Dermis microvascular lymphatic vessel endothelial cell (primary cell): ENCODE measurements at regions not wholly inside any gene's neighbourhood (a gene's known extent, or its start where the extent isn't known, plus 50 kb on each side); places are given as distances from the start of the nearest gene placed in this dataset.

Source experiments
- DNase-seq, 2 donors: peaks; one replicate each; pipeline versions ENCODE4 v3.0.0 to v3.0.0-alpha.2; 2010; ENCODE audit warnings: low read depth in 2 of 2

DNA sequence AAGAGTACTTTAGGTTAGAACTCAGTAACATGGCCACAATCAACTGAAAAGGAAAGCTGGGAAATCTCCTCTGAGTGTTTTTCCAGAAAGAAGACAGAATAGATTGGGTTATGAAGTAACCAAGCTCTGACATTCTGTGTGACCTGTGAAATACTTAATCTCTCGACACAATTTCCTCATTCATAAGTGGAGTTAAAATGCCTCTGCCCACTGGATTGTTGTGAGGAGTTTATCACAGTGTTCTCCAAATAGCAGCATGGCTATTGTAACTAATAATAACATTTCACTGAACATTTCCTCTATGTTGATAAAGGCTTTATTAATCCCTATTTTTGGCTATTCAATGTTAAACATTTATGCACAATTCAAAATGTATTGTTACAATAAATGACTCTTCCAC lies 311.0 kb downstream of the GABRB2 start:
- no peak for DNase-seq

DNA sequence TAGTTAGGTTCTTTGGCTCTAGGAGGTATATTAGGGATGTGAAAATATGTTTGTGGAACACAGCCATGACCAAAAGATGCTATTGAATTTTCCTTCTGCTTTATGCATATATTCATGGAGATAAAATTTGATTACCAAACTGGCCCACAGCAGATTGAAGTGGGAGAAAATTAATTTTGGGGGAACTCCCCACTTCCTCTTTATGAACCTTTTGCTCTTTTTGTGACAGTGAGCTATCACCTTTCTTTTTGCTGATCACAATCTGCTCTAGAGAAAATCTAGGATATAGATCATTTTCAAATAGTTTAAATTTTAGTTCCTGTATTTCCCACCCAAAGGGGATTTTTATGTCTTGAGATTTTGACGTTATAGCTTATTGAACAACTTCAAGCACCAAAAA lies 313.0 kb downstream of the GABRB2 start:
- no peak for DNase-seq

DNA sequence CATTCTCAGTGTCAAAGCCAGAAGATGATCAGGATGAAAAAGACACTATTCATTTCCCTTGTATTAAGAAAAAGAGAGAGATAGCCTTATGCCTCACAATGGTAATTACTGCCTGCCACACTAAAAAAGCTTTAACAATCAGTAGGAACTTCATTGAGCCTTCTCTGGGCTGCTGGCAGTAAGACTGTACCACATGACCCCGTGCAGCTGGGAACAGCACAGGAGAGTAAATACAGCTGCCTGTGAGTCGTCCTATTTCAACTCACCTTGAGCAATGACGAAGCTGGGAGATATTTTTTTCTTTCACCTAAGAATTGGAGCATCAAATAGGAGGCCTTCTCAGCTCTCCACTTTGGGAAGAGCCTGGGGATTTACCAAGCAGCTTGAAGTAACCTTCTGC lies 316.3 kb downstream of the GABRB2 start:
- DNase-seq = no peak

DNA sequence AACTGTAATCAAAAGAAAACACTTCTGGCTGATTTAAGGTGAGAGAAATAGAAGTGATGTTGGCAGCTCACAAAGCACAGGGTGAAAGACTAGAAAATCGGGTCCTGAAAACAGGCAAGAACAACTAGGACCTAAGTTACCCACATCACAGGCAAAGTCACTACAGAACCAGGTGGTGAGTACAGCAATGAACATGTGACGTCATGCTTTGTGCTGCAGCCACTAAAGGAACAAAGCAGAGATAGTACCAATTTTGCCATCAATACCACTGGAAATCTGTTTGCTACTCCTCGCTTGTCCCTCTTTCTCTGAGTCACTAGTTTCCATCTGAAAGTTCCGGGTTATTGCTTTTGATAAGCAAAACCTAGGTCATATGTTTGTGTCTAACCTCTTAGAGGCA lies 326.7 kb downstream of the GABRB2 start:
- DNase-seq = no peak

DNA sequence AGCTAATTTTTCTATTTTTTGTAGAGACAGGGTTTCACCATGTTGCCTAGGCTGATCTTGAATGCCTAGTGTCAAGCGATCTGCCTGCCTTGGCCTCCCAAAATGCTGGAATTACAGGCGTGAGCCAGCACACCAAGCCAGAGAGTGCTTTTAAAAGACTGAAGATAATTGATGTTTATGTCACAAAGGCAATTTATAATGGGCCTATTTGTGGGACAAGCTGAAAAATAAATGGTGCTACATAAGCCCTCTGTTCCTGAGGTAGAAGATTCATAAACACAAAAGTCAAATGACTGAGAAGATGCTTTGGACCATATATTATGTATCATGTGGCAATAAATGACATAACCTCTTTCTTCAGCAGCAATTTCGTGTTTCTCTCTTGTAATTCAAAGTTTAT lies 329.6 kb downstream of the GABRB2 start:
- DNase-seq = no peak

DNA sequence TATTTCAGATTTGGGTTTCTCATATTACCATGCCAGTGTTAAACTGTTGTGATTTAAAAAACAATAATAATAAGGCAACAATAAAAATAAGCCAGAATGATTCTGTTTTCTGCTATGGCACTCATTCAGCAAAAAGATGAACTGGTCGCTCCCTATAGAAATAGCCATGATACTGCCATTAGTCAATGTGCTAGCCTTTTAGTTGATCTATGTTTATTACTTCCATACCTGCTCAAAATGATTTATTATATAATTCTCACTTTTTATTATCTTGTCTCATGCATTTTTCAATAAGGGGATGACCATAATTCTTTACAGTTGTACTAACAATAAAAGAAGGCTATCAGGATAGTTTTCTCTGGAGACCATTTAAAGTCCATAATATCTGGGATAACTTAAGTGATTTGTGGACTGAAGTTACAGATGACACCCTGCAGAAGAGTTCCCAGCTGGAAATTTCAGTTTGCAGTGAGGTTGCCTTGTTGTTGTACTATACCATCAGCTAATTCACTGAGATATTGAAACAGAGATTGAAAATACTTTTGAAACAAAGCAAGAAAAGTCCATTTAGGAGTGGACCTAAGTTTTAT lies 334.3 kb downstream of the GABRB2 start:
- DNase-seq = no peak

DNA sequence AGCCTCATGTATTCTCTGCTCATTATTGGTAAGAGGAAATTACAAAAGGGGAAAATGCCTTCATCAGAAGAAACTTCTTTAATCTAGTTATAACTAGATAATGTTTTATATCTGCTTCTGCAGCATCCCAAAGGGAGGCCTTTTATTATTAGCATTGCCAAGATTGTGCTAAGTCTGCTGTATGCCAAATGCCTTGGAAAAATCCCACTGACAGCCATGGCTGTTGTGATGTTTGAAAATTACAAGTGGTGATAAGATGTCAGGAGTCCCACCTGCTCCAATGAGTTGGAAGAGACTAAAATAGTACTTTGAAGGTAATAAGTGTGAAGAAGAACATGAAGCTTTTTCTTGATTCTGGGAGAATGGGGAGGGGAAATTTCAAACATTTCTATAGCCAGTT lies 345.0 kb downstream of the GABRB2 start:
- no peak for DNase-seq

DNA sequence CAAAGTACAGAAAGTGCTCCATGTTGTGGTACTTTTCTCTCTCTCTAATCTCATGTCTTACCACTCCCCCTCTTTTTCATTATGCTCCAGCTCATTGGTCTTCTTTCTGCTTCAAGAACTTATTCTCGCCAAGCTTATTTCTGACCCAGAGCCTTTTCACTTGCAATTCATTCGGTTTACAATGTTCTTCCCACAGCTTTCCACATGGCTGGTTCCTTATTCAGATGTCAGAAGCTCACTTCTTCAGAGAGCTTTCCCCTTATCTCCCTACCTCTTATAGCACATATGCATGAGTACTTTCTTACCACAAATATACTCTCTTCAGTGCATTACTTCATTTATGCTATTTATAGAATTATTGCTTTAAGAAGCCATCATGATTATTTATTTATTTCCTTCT lies 338.8 kb upstream of the ATP10B start:
- DNase-seq = no peak

DNA sequence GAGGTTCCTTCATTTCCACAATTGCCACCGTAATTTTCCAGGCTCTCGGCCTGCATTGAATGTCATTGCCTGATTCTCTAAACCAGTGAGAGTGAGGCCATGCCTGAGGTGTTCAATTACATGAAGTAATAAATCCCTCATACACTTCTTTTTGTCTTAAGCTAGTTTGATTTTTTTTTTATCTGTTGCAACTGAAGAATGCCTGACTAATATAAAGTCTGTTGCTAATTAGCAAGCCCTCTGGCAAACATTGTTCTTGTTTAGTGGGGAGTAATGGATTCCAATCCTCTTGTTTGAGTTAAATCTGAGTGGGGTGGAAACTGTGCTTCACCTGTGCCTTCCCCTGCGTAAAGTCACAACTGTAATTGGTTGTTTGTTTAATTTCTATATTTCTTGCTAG lies 338.1 kb upstream of the ATP10B start:
- no peak for DNase-seq

DNA sequence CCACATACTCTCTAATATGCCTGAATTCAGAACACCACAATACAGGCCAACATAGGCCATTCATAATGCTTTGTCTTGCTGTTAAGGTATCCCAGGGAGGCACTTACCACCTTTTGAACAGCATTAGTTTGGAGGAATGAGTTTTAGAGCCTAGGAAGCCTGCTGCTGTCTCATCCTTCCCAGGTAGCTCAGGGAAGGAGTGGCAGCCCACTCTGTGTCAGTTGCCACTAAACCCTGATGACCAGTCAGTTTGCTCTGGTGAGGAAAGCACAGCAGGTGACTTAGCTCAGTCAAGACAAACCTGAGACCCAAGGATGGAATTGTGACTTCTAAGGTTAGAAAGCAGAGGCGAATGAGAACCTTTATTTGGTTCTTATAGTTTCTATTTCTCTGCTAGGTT lies 337.4 kb upstream of the ATP10B start:
- DNase-seq = no peak

DNA sequence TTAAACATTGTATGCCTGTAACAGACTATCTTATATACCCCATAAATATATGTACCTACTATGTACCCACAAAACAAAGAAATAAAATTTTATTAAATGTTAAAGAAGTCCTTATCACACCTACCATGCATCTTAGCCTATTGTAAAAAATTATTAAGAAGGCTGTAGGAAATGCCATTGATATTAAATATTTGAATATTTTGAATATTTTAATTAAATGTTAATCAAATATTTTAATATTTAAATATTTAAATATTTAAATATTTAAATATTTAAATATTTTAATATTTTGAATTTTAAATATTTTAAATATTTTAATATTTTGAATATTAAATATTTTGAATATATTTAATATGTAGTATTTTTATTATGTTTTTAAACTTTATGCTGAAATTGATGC lies 331.5 kb upstream of the ATP10B start:
- DNase-seq = no peak

DNA sequence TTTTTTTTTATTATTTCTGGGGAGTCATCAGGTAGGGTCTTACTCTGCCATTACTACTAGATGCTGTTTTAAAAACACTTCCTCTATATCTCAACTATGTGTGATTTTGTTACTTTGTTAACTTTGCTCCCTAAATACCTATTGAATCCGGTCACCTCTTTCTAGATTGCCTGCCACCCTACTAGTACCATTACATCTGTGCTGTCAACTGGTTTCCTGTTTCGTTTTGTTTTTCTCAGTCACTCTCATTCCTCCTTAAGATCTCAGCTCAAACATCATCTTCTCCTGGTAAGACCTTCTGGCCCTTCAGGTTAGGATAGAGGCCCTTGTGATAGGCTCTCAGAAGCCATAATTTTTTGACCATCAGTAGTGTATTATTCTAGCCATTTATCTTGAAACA lies 324.2 kb upstream of the ATP10B start:
- DNase-seq = no peak

DNA sequence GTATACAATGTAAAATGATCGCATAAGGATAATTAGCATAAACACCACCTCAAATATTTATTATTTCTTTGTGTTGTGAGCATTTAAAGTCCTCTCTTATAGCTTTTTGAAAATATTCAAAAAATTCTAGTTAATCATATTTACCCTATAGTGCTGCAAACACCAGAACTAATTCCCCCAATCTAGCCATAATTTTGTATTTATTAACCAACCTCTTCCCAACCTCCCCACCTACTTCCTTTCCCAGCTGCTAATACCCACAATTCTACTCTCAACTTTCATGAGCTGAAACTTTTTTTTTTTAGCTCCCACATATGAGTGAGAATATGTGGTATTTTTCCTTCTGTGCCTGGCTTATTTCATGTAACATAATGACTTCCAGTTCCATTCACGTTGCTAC lies 317.8 kb upstream of the ATP10B start:
- no peak for DNase-seq

DNA sequence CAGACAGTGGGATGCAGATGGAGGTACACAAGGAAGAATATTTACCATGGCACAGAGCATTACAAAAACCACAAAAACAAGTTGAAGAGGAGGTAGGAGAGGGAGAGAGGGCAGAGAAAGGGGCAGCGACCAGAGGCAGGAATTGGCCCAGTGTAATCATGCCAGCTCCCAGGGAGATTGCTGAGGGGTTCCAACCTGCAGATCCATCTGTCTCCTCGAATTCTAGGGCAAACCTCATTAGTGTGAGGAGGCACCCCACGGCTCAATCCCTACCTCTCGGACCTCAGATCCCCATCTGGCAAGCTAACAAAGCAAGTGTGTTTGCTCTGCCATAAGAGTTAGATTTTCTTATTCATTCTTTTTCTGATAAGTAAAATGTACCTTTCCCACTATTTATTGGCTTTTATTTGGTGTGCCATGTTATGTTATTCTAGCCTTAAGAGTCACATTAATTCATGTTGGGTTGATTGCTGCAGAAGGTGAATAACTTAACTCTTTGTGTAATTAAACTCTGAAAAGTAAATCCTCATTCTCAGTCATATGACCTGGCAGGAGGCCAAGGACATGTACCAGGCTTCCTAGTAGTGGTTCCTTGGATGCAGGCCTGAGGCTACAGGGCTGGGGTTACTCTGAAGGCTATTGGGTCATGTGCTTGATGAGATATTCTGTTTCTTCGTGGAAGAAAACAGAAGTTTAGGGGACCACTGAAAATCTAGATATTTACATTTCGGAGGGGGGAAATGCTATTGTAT lies 315.2 kb upstream of the ATP10B start:
- no peak for DNase-seq

DNA sequence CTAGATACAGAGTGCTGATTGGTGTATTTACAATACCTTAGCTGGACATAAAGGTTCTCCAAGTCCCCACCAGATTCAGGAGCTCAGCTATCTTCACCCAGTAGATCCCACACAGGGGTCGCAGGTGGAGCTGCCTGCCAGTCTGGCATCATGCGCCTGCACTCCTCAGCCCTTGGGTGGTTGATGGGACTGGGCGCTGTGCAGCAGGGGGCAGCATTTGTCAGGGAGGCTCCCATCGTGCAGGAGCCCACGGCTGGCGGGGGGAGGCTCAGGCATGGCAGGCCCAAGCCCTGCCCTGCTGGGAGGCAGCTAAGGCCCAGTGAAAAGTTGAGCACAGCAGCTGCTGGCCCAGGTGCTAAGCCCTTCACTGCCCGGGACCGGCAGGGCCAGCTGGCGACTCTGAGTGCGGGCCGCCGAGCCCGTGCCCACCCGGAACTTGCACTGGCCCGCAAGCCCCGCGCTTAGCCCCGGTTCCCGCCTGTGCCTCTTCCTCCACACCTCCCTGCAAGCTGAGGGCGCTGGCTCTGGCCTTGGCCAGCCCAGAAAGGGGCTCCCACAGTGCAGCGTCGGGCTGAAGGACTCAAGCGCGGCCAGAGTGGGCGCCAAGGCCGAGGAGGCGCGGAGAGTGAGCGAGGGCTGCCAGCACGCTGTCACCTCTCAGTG lies 314.1 kb upstream of the ATP10B start:
- DNase-seq = no peak

DNA sequence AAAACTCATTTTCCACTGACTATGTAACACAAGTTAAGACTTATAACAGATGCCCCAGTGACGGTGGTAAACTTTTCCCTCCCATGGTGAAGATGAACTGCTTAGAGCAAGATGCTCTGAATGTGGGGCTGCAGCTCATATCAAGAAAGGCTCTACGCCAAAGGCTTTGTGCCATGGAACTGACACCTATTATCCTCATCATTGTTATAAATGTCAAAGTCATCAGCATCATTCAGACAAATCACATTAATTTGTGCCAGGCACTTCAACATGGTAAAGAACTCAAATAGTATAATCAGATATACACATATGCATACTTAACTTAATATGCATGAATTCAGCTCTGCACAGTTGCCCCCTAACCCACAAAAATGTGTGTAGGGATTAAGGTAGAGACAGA lies 305.9 kb upstream of the ATP10B start:
- no peak for DNase-seq

DNA sequence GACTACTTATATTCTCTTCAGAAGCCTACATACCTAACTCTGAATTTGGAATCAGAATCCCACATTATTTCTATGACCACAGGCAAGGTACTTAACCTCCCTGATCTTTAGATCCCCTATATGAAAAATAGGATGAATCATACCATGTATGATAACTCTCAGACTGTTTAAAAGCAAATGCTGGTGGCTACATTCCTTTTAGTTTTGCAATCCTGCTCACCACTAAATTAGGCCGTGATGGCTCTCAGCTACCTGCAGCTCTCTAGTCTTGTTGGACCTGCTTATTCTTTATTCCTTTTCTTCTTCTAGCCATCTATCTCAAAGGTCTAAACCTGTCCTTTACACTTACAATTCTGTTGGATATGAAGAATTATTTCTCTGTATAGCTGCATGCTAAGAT lies 303.4 kb upstream of the ATP10B start:
- no peak for DNase-seq

DNA sequence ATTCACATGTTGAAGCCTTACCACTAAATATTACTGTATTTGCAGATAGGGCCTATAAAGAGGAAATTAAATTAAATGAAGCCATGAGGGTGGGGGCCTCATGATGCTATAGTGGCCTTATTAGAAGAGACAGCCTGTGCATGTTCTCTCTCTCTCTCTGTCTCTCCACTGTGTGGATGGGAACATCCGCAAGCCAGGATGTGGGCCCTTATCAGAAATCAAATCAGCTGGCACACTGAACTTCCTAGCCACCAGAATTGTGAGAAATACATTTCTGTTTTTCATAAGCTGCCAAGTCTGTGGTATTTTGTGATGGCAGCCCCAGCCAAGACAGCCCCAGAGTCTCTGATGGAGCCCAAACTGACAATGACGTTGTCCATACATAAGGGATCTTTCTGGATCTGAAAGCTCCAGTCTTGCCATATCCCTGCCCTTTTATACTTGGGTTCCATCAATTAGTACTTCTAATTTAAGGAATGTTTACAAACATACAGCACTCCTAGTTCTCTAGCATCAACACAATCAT lies 300.5 kb upstream of the ATP10B start:
- no peak for DNase-seq

DNA sequence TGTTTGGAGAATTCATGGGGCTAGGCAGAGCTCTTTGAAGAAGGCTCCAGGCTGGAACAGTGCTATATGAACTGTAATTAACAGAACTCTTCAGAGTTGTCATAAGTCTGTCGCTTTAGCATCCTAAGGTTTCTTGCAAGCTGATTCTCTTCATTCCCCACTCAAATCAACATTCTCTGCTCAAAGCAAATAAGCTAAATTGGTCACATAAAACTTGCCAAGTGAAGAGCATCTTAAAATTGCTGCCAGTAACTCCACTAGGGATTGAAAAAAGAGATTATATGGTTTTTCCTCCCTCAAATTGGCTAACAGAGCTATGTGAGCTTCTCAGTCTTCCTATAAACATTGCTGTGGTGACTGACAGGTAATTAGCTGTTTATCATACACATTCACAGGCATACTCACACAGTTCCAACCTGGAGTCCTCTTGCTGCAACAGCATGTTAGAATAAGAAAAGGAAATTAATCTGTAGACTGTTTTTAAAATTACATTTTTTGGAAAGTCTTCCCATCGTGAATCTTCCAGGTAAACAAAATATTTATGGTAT lies 298.5 kb upstream of the ATP10B start:
- no peak for DNase-seq

DNA sequence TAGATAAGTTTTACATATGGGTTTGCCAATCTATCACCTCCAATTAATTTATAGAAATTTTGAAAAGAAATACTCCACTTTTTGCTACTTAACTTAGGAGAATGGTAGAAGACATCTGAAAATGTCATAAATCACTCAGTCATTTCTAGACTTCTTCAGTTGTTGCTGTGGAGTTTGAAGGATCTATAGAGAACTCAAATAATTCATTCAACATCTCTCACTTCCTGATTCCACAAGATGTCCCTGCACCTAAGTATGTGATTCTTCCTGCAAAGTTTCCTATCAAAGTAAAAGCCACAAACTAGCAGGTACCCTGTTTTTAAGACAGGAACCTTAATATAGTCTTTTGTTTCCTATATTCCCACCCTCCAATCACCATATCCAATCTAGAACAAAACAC lies 297.1 kb upstream of the ATP10B start:
- DNase-seq = no peak

DNA sequence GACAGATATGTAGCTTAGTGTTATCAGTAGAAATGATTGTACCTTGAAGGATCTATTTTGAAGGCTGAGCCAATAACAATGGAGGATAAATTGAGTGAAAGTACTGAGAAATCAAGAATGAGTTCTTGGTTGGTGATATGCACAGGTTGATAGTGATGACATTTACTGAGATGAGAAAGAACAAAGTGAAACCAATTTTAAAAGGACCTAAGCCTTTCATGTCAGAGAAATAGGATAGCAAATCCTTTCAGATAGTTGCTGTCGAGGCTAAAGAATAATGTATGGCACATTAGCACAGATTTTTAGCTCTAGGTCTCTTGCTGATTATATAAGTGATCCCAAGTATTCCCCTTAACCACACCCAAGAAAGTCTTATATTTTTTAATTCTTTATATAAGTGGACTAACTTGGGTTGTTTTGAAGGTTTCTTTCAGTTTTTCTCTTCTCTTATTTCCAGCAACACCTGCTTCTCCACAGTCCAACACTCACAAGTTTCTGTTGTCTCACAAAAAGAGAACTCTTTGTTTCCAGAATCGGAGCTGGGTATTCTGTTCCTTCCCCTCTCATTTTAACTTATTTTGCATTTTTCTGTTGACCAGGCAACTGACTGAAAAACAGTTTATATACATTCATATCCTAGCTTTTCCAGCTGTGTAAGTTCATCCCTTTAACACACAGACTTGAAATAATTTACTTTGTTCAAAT lies 286.9 kb upstream of the ATP10B start:
- DNase-seq = no peak

DNA sequence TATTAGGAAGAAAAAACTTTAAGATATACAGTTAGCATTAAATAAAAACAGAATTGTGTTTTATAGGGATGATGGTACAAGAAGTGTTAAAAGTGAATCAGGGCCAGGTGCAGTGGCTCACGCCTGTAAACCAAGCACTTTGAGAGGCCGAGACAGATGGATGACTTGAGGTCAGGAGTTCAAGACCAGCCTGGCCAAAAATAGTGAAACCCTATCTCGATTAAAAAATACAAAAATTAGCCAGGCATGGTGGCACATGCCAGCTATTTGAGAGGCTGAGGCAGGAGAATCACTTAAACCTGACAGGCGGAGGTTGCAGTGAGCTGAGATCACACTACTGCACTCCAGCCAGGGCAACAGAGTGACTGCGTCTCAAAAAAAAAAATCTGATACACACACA lies 282.9 kb upstream of the ATP10B start:
- DNase-seq = no peak
